GM12891 (cell line): ENCODE measurements at regions not wholly inside any gene's neighbourhood (a gene's known extent, or its start where the extent isn't known, plus 50 kb on each side); places are given as distances from the start of the nearest gene placed in this dataset.

Experiments
- PAX5 ChIP-seq: IDR thresholded peaks from 2 replicates; pipeline ENCODE4 v1.6.1; 2011; ENCODE audit warnings: low read length, moderate library complexity, mild to moderate bottlenecking; ENCODE audit not compliant: insufficient read depth, severe bottlenecking
- POLR2A ChIP-seq: IDR thresholded peaks from 2 replicates; pipeline ENCODE4 v1.6.1; 2011; ENCODE audit warnings: low read depth, low read length, control low read depth
- POLR2AphosphoS5 ChIP-seq: IDR thresholded peaks from 2 replicates; pipeline ENCODE4 v1.6.1; 2011; ENCODE audit warnings: low read depth, low read length, control low read depth
- POU2F2 ChIP-seq: IDR thresholded peaks from 2 replicates; pipeline ENCODE4 v1.6.1; 2011; ENCODE audit warnings: low read depth, mild to moderate bottlenecking, control low read depth, low read length, moderate library complexity
- SPI1 ChIP-seq: IDR thresholded peaks from 2 replicates; pipeline ENCODE4 v1.6.1; 2011; ENCODE audit warnings: low read depth, low read length, control low read depth
- TAF1 ChIP-seq: IDR thresholded peaks from 2 replicates; pipeline ENCODE4 v1.6.1; 2011; ENCODE audit warnings: low read depth, low read length, control low read depth

DNA sequence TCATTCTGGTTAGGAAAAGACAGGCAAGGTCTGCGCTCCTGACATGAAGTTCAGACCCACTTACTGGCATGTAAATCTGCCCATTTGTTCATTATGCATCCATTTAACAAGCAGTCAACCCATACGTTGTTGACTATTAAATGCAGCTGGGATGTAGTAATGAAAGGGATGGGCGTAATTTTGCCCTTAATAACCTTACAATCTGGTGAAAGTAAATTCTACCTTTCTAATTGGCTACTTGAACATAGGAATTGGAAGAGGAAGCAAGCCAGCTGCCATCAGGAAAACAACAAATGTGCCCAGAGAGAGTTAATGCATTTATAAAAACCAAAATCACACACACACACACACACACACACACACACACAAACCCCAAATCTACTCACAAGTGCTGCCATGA, 170.2 kb upstream of the PITRM1 start:
- TF ChIP-seq POLR2A (no peak), POLR2AphosphoS5 (no peak), PAX5 (no peak), TAF1 (no peak), POU2F2 (no peak), SPI1 (no peak)
